ENCODE measurements at regions not wholly inside any gene's neighbourhood (a gene's known extent, or its start where the extent isn't known, plus 50 kb on each side); places are given as distances from the start of the nearest gene placed in this dataset.

DNA sequence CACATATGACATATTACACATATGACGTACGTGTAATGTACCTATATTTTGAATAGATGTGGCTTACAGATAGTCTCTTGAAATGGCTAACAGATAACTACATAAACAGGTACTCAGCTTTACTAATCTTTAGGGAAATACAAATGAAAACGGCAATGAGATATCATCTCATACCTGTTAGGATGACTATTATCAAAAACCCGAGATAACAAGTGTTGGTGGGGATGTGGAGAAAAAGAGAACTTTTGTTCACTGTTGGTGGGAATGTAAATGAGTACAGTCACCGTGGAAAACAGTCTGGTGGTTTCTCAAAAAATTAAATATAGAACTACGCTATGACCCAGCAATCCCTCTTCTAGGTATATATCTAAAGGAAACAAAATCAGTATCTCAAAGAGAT is 247.6 kb downstream of the ETS1 start (continued):
- TF ChIP-seq NKRF (conservative IDR thresholded peaks at IDR 0.05) (no peak), E4F1 (IDR thresholded peaks at IDR 0.05; ENCODE audit: borderline replicate concordance, partially characterized antibody) (no peak), POLR2AphosphoS5 (IDR thresholded peaks at IDR 0.05; ENCODE audit: low read length) (no peak), NBN (IDR thresholded peaks at IDR 0.05) (no peak)

- in situ Hi-C loops (cut with MboI): no loop called here
- no peak for DNase-seq (ENCODE audit: low read depth, low spot score)
- TF ChIP-seq, protein P1, sequence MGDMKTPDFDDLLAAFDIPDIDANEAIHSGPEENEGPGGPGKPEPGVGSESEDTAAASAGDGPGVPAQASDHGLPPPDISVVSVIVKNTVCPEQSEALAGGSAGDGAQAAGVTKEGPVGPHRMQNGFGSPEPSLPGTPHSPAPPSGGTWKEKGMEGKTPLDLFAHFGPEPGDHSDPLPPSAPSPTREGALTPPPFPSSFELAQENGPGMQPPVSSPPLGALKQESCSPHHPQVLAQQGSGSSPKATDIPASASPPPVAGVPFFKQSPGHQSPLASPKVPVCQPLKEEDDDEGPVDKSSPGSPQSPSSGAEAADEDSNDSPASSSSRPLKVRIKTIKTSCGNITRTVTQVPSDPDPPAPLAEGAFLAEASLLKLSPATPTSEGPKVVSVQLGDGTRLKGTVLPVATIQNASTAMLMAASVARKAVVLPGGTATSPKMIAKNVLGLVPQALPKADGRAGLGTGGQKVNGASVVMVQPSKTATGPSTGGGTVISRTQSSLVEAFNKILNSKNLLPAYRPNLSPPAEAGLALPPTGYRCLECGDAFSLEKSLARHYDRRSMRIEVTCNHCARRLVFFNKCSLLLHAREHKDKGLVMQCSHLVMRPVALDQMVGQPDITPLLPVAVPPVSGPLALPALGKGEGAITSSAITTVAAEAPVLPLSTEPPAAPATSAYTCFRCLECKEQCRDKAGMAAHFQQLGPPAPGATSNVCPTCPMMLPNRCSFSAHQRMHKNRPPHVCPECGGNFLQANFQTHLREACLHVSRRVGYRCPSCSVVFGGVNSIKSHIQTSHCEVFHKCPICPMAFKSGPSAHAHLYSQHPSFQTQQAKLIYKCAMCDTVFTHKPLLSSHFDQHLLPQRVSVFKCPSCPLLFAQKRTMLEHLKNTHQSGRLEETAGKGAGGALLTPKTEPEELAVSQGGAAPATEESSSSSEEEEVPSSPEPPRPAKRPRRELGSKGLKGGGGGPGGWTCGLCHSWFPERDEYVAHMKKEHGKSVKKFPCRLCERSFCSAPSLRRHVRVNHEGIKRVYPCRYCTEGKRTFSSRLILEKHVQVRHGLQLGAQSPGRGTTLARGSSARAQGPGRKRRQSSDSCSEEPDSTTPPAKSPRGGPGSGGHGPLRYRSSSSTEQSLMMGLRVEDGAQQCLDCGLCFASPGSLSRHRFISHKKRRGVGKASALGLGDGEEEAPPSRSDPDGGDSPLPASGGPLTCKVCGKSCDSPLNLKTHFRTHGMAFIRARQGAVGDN (IDR thresholded peaks at IDR 0.05): no peak
- no peak for TF ChIP-seq SREBF1 (IDR thresholded peaks at IDR 0.05; ENCODE audit: low read length)
- TF ChIP-seq, protein P2, sequence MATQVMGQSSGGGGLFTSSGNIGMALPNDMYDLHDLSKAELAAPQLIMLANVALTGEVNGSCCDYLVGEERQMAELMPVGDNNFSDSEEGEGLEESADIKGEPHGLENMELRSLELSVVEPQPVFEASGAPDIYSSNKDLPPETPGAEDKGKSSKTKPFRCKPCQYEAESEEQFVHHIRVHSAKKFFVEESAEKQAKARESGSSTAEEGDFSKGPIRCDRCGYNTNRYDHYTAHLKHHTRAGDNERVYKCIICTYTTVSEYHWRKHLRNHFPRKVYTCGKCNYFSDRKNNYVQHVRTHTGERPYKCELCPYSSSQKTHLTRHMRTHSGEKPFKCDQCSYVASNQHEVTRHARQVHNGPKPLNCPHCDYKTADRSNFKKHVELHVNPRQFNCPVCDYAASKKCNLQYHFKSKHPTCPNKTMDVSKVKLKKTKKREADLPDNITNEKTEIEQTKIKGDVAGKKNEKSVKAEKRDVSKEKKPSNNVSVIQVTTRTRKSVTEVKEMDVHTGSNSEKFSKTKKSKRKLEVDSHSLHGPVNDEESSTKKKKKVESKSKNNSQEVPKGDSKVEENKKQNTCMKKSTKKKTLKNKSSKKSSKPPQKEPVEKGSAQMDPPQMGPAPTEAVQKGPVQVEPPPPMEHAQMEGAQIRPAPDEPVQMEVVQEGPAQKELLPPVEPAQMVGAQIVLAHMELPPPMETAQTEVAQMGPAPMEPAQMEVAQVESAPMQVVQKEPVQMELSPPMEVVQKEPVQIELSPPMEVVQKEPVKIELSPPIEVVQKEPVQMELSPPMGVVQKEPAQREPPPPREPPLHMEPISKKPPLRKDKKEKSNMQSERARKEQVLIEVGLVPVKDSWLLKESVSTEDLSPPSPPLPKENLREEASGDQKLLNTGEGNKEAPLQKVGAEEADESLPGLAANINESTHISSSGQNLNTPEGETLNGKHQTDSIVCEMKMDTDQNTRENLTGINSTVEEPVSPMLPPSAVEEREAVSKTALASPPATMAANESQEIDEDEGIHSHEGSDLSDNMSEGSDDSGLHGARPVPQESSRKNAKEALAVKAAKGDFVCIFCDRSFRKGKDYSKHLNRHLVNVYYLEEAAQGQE (IDR thresholded peaks at IDR 0.05; ENCODE audit: low read depth, low read length): no peak
- TF ChIP-seq KDM1A (IDR thresholded peaks at IDR 0.05; ENCODE audit: borderline replicate concordance): no peak
These were observed 248.5 kb downstream of the ETS1 start for GRCh38 chr11:128338811-128339210.

More at GRCh38 chr11:128338811-128339210, 248.5 kb downstream of the ETS1 start:
- intact Hi-C loops (cut with micrococcal nuclease; ENCODE audit: unreplicated experiment): no loop called here
- Histone ChIP-seq H3K4me2 (ENCODE audit: control insufficient read depth, insufficient read depth) (no peak overlapping the region), H3K36me3 (ENCODE audit: control insufficient read depth in 2 of 2, insufficient read depth in 2 of 2, low read length in 1 of 2) (no peaks in the 10 kb centered on the region), H3K4me3 (no peak overlapping the region), H3K27ac (ENCODE audit: control insufficient read depth, insufficient read depth) (no peak overlapping the region), H3K4me1 (ENCODE audit: control insufficient read depth, insufficient read depth, low read length) (peaks cover 16% of the 10 kb centered on the region), H2AFZ (ENCODE audit: control insufficient read depth, low read depth, low read length) (no peak overlapping the region), H4K20me1 (ENCODE audit: control insufficient read depth, insufficient read depth) (no peaks in the 10 kb centered on the region), H3K9ac (ENCODE audit: control insufficient read depth, insufficient read depth, low read length) (no peak overlapping the region), H3K79me2 (ENCODE audit: control insufficient read depth, insufficient read depth, low read length) (no peaks in the 10 kb centered on the region), H3K27me3 (replicated peaks in 1 of 2; ENCODE audit: control insufficient read depth in 2 of 2, insufficient read depth in 2 of 2, low read length in 1 of 2) (no peaks in the 10 kb centered on the region), H3K9me3 (replicated peaks; ENCODE audit: control insufficient read depth, insufficient read depth, low read length) (no peaks in the 10 kb centered on the region)
- ChIA-PET RAD21 (ENCODE audit: unreplicated experiment) (no interaction called here), SMC1A (ENCODE audit: uncharacterized antibody, unreplicated experiment) (no interaction called here), CTCF (interaction anchor here (0.6 to 1.7 kb wide), 2 partner anchors 15 to 393 kb away, joined by 3 to 5 read pairs; no protein-coding TSS in a partner anchor), POLR2A (no interaction called here)
- ATAC-seq: no peak
- 96% methylated on average over 3 of the region's 3 CpGs for WGBS (ENCODE audit: insufficient coverage, insufficient replicate concordance, low lambda C conversion rate, missing lambda C conversion rate)
- no peak for FAIRE-seq
- BruUV-seq (replicated peaks): no TSS peak

Measured in GM12878 (cell line).